Ovary (tissue), 7 donors: ENCODE measurements at regions not wholly inside any gene's neighbourhood (a gene's known extent, or its start where the extent isn't known, plus 50 kb on each side); places are given as distances from the start of the nearest gene placed in this dataset.

ENCODE experiments used
- DNase-seq, 5 donors: peaks; one replicate each; pipeline ENCODE4 v3.0.0-alpha.2; 2019 to 2020
- H3K27ac ChIP-seq, 2 donors: fragments of 200-600 bp; one replicate each; pipeline versions ENCODE4 v1.5.1 to v1.8.0; 2019 to 2022
- H3K27me3 ChIP-seq: fragments of 200-600 bp; one replicate; pipeline ENCODE4 v1.8.0; 2022
- H3K36me3 ChIP-seq: fragments of 200-600 bp; sonication (generic); one replicate; pipeline ENCODE4 v1.5.1; 2019
- H3K4me1 ChIP-seq: one replicate; pipeline ENCODE4 v1.8.1; 2013; ENCODE audit warnings: mild to moderate bottlenecking, moderate library complexity; ENCODE audit not compliant: insufficient read depth
- H3K4me3 ChIP-seq: fragments of 200-600 bp; sonication (generic); one replicate; pipeline ENCODE4 v1.5.1; 2017
- H3K9me3 ChIP-seq, 2 donors: fragments of 200-600 bp in 1 of 2; sonication (generic) in 1 of 2; one replicate each; pipeline versions ENCODE4 v1.5.1 to v1.8.1; 2013 to 2019; ENCODE audit warnings: mild to moderate bottlenecking in 1 of 2, moderate library complexity in 1 of 2
- EP300 ChIP-seq: sonication (generic); formaldehyde crosslinking; IDR thresholded peaks from one replicate; pipeline ENCODE4 v1.6.1; 2017; ENCODE audit warnings: antibody characterized with exemption
- POLR2A ChIP-seq: fragments of 450-650 bp; IDR thresholded peaks from one replicate; pipeline ENCODE4 v1.6.1; 2017; ENCODE audit warnings: antibody characterized with exemption, mild to moderate bottlenecking, moderate library complexity
- WGBS, 3 donors: extraction: QIAGEN DNeasy Blood & Tissue Kit in 1 of 3; methylation state at CpG; one replicate each; pipeline versions ENCODE4 v1.1.5 to v1.1.7; 2013 to 2017; 5-methylcytosine and 5-hydroxymethylcytosine counted together
- intact Hi-C, 4 donors: fragments of 100-400 bp; cut with DNase I; formaldehyde crosslinking; loops; one replicate each; pipeline versions ENCODE4 v1.11.0 to v1.15.1; 2022 to 2023
- TF ChIP-seq, protein P1 (sequence below), 3 donors: fragments of 450-650 bp in 2 of 3; fragments of 200-600 bp in 1 of 3; IDR thresholded peaks; one replicate each; pipeline versions ENCODE4 v1.5.1 to v1.8.0; 2016 to 2022; ENCODE audit warnings: antibody characterized with exemption in 3 of 3, mild to moderate bottlenecking in 1 of 3
- donor health status: DM: no; HTN: no; CAD: no; lungs with moderate emphysema.
- donor health status: DM: no; HTN: no; CAD: no.
- donor health status: Bipolar disorder and iron deficiency.
- donor health status: DM: no; HTN: no; CAD: no.
- donor health status: DM: yes; HTN: yes; CAD: no.

DNA sequence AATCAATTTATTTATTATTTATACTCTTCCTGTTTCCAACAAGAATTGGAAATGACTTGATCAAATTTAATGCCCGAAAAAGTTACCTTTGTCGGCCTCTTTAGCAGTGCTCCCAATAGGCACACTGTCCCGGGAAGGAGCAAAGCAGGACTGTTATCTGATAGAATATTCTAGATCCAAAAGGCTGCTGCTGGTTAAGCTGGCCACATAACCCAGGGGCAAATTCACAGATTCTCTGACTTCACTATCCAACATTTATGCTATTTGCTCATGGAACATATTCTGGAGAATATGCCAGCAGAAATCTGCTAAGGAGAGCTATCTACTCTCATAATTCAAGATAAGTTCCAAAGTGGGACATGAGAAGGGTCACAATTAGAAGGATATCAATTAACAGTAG, 100.2 kb upstream of the DMAC1 start:
- H3K36me3 ChIP-seq, result no peaks in the 10 kb centered on the region
- WGBS, 3 donors, result 57 to 66% (median 58%) methylated on average over 3 of the region's 3 CpGs
- TF ChIP-seq, protein P1, sequence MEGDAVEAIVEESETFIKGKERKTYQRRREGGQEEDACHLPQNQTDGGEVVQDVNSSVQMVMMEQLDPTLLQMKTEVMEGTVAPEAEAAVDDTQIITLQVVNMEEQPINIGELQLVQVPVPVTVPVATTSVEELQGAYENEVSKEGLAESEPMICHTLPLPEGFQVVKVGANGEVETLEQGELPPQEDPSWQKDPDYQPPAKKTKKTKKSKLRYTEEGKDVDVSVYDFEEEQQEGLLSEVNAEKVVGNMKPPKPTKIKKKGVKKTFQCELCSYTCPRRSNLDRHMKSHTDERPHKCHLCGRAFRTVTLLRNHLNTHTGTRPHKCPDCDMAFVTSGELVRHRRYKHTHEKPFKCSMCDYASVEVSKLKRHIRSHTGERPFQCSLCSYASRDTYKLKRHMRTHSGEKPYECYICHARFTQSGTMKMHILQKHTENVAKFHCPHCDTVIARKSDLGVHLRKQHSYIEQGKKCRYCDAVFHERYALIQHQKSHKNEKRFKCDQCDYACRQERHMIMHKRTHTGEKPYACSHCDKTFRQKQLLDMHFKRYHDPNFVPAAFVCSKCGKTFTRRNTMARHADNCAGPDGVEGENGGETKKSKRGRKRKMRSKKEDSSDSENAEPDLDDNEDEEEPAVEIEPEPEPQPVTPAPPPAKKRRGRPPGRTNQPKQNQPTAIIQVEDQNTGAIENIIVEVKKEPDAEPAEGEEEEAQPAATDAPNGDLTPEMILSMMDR (IDR thresholded peaks at IDR 0.05), result no peak
- no peak for TF ChIP-seq EP300
- TF ChIP-seq POLR2A, result no peak
- H3K4me1 ChIP-seq, result no peaks in the 10 kb centered on the region
- H3K4me3 ChIP-seq, result no peak overlapping the region
- H3K9me3 ChIP-seq, result no peaks in the 10 kb centered on the region
- no peak overlapping the region for H3K27ac ChIP-seq
- no peak for DNase-seq
- intact Hi-C loops, result no loop called here
- no peaks in the 10 kb centered on the region for H3K27me3 ChIP-seq

DNA sequence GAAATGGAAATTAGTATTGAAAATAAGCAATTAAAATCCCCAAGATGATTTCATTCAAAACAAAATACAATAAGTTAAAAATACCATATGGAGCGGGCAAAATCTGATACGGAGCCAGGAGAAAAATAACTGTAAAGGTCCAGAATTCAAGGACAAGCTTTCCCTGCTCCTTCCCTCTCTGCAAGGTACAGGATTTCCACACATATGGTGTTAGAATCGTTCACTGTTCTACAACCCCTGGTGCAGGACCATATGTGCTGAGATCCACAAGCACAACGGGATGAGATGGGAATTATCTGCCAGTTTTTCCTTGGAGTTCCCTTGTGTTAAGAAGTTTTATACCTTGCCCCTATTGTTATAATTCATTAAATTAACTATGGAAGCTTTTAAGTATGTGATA, 94.7 kb upstream of the DMAC1 start:
- intact Hi-C loops, result no loop called here
- no peaks in the 10 kb centered on the region for H3K4me1 ChIP-seq
- H3K9me3 ChIP-seq, result no peaks in the 10 kb centered on the region
- WGBS, 3 donors, result 29 to 46% (median 32%) methylated on average over 4 of the region's 4 CpGs
- DNase-seq, result no peak
- TF ChIP-seq POLR2A (no peak), EP300 (no peak)
- TF ChIP-seq, protein P1 (IDR thresholded peaks at IDR 0.05), result no peak
- no peaks in the 10 kb centered on the region for H3K27me3 ChIP-seq
- no peaks in the 10 kb centered on the region for H3K36me3 ChIP-seq
- H3K4me3 ChIP-seq, result no peak overlapping the region
- no peak overlapping the region for H3K27ac ChIP-seq

DNA sequence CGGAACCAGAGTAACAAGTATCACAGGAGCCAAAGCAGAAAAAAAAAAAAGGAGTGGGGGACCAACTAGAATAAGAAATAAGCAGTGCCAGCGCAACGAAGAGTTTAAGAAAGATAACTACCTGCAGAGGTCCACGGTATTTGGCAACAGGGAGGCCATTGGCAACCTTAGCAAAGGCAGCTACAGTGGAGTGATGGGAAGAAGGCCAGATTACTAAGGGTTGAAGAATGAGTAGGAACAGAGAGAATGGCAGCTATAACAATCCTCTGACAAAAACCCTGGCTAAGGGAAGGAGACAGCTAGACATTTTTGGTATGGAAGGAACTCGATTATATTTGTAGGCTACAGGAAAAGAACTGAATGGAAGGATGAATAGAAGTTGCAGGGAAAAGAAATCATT, 93.4 kb upstream of the DMAC1 start:
- 87 to 88% (median 87%) methylated on average over 5 of the region's 5 CpGs for WGBS, 3 donors
- no peaks in the 10 kb centered on the region for H3K9me3 ChIP-seq
- no peaks in the 10 kb centered on the region for H3K27me3 ChIP-seq
- no peaks in the 10 kb centered on the region for H3K4me1 ChIP-seq
- TF ChIP-seq EP300, result no peak
- TF ChIP-seq, protein P1 (IDR thresholded peaks at IDR 0.05), result no peak
- TF ChIP-seq POLR2A, result no peak
- H3K27ac ChIP-seq, result no peak overlapping the region
- DNase-seq, result no peak
- intact Hi-C loops, result no loop called here
- H3K36me3 ChIP-seq, result no peaks in the 10 kb centered on the region
- no peak overlapping the region for H3K4me3 ChIP-seq

DNA sequence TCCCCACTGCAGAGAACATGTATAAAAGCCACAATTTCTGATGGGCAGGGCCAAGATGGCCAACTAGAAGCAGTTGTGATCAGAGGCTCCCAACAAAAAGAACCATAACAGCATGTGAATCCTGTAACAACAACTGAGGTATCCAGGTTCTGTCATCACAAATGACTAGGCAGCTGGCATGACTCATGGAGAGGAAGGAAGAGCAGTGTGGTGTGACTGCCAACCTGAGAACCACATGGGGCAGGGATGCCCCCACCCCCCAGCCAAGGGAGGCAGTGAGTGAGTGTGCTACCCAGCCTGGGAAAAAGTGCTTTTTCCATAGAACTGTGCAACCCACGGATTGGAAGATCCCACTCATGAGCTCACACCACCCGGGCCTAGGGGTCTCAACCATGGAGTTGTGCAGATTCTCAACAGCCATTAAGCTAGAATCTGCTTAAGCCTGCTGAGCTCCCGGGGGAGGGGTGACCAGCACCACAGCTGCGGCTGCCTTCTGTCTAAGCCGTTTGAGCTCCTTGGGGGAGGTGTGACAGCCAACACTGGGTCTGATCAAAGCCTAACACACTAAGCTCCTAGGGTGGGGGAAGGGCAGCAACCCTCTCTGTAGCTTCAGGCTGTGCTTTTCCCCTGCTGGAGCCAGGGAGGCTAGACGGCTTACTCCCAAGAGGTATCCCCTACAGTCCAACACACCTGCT, 80.1 kb upstream of the DMAC1 start:
- intact Hi-C loops, result no loop called here
- H3K27ac ChIP-seq, result no peak overlapping the region
- 26 to 37% (median 33%) methylated on average over 3 to 6 of the region's 6 CpGs for WGBS, 3 donors
- H3K36me3 ChIP-seq, result no peaks in the 10 kb centered on the region
- no peaks in the 10 kb centered on the region for H3K4me1 ChIP-seq
- H3K9me3 ChIP-seq, result no peaks in the 10 kb centered on the region
- TF ChIP-seq EP300, result no peak
- TF ChIP-seq, protein P1 (IDR thresholded peaks at IDR 0.05), result no peak
- no peak overlapping the region for H3K4me3 ChIP-seq
- no peaks in the 10 kb centered on the region for H3K27me3 ChIP-seq
- DNase-seq, result no peak
